ENCODE measurements at regions not wholly inside any gene's neighbourhood (a gene's known extent, or its start where the extent isn't known, plus 50 kb on each side); places are given as distances from the start of the nearest gene placed in this dataset.
"Not testable (repeated sequence)": the region's sequence is repeated elsewhere in the genome, so short reads cannot be mapped to it uniquely, and the experiment has no call there.

- no peak for DNase-seq
- no peak overlapping the region for H3K27ac Mint-ChIP-seq
- H3K27me3 Mint-ChIP-seq, result no peaks in the 10 kb centered on the region
- ChIA-PET CTCF (interaction anchor here (0.6 kb wide), 1 partner anchor 884 kb away, joined by 4 read pairs; no protein-coding TSS in a partner anchor), POLR2A (no interaction called here)
- peaks cover 9% of the 10 kb centered on the region for H3K9me3 Mint-ChIP-seq
- intact Hi-C loops (cut with micrococcal nuclease), result no loop called here
- H3K4me1 Mint-ChIP-seq (ENCODE audit: low read depth), result no peaks in the 10 kb centered on the region
- no peak overlapping the region for H3K4me3 Mint-ChIP-seq
- peaks cover 3% of the 10 kb centered on the region for H3K36me3 Mint-ChIP-seq
Measured at GRCh38 chr12:94916663-94917062, 86.8 kb downstream of the NDUFA12 start.

GRCh38 chr12:94909663-94910062, 93.8 kb downstream of the NDUFA12 start:
- H3K9me3 Mint-ChIP-seq, result peaks cover 16% of the 10 kb centered on the region
- no peak overlapping the region for H3K27ac Mint-ChIP-seq
- no peak overlapping the region for H3K4me3 Mint-ChIP-seq
- ChIA-PET POLR2A (no interaction called here), CTCF (no interaction called here)
- no peaks in the 10 kb centered on the region for H3K4me1 Mint-ChIP-seq (ENCODE audit: low read depth)
- no peaks in the 10 kb centered on the region for H3K27me3 Mint-ChIP-seq
- DNase-seq, result no peak
- H3K36me3 Mint-ChIP-seq, result peaks cover 4% of the 10 kb centered on the region
- intact Hi-C loops (cut with micrococcal nuclease), result no loop called here

GRCh38 chr12:94905749-94906148, 97.7 kb downstream of the NDUFA12 start:
- H3K27ac Mint-ChIP-seq; CTCF ChIA-PET; H3K36me3 Mint-ChIP-seq; H3K27me3 Mint-ChIP-seq; H3K4me1 Mint-ChIP-seq (ENCODE audit: low read depth); DNase-seq; H3K9me3 Mint-ChIP-seq; H3K4me3 Mint-ChIP-seq; POLR2A ChIA-PET; intact Hi-C loops (cut with micrococcal nuclease): not testable (repeated sequence)

- H3K4me3 Mint-ChIP-seq, result no peak overlapping the region
- H3K36me3 Mint-ChIP-seq, result no peaks in the 10 kb centered on the region
- no peak for DNase-seq
- H3K27ac Mint-ChIP-seq, result no peak overlapping the region
- peaks cover 2% of the 10 kb centered on the region for H3K9me3 Mint-ChIP-seq
- no peaks in the 10 kb centered on the region for H3K27me3 Mint-ChIP-seq
- no peaks in the 10 kb centered on the region for H3K4me1 Mint-ChIP-seq (ENCODE audit: low read depth)
- ChIA-PET POLR2A (no interaction called here), CTCF (no interaction called here)
- intact Hi-C loops (cut with micrococcal nuclease), result no loop called here
Measured at GRCh38 chr12:94900496-94900895, 103.0 kb downstream of the NDUFA12 start.

- ChIA-PET POLR2A (no interaction called here), CTCF (no interaction called here)
- Mint-ChIP-seq H3K27ac (no peak overlapping the region), H3K9me3 (no peaks in the 10 kb centered on the region), H3K4me1 (ENCODE audit: low read depth) (no peaks in the 10 kb centered on the region), H3K27me3 (no peaks in the 10 kb centered on the region), H3K36me3 (no peaks in the 10 kb centered on the region), H3K4me3 (no peak overlapping the region)
- DNase-seq, result no peak
- intact Hi-C loops (cut with micrococcal nuclease), result no loop called here
Measured at GRCh38 chr12:94898388-94898787, 105.1 kb downstream of the NDUFA12 start.

- no peak overlapping the region for H3K27ac Mint-ChIP-seq
- no peak for DNase-seq
- H3K9me3 Mint-ChIP-seq, result no peaks in the 10 kb centered on the region
- H3K27me3 Mint-ChIP-seq, result no peaks in the 10 kb centered on the region
- intact Hi-C loops (cut with micrococcal nuclease), result no loop called here
- H3K4me3 Mint-ChIP-seq, result no peak overlapping the region
- CTCF ChIA-PET, result no interaction called here
- no peaks in the 10 kb centered on the region for H3K4me1 Mint-ChIP-seq (ENCODE audit: low read depth)
- POLR2A ChIA-PET, result no interaction called here
- H3K36me3 Mint-ChIP-seq, result no peaks in the 10 kb centered on the region
Measured at GRCh38 chr12:94892544-94893267, 110.8 kb downstream of the NDUFA12 start.

- Mint-ChIP-seq H3K27me3 (no peaks in the 10 kb centered on the region), H3K4me1 (ENCODE audit: low read depth) (no peaks in the 10 kb centered on the region), H3K4me3 (no peak overlapping the region), H3K36me3 (no peaks in the 10 kb centered on the region), H3K27ac (no peak overlapping the region), H3K9me3 (no peaks in the 10 kb centered on the region)
- intact Hi-C loops (cut with micrococcal nuclease), result no loop called here
- no peak for DNase-seq
- CTCF ChIA-PET, result no interaction called here
- POLR2A ChIA-PET, result no interaction called here
Measured at GRCh38 chr12:94889445-94890210, 113.9 kb downstream of the NDUFA12 start.

- DNase-seq, result peak; percentile 25
- intact Hi-C loops (cut with micrococcal nuclease), result loop anchor here (5.0 to 10.0 kb wide), 3 partner anchors 103 to 275 kb away; no protein-coding TSS in a partner anchor
- CTCF ChIA-PET, result no interaction called here
- Mint-ChIP-seq H3K4me3 (no peak overlapping the region), H3K9me3 (no peaks in the 10 kb centered on the region), H3K27me3 (peaks cover 31% of the 10 kb centered on the region), H3K27ac (no peak overlapping the region), H3K4me1 (ENCODE audit: low read depth) (peaks cover 9% of the 10 kb centered on the region), H3K36me3 (no peaks in the 10 kb centered on the region)
- POLR2A ChIA-PET, result no interaction called here
Measured at GRCh38 chr12:94879542-94879941, 124.0 kb downstream of the NDUFA12 start.

GRCh38 chr12:94875525-94875924, 128.0 kb downstream of the NDUFA12 start:
- POLR2A ChIA-PET, result no interaction called here
- intact Hi-C loops (cut with micrococcal nuclease), result loop anchor here (5.0 to 10.0 kb wide), 3 partner anchors 107 to 271 kb away; no protein-coding TSS in a partner anchor
- Mint-ChIP-seq H3K27ac (no peak overlapping the region), H3K27me3 (peaks cover 55% of the 10 kb centered on the region), H3K36me3 (no peaks in the 10 kb centered on the region), H3K4me3 (no peak overlapping the region), H3K4me1 (ENCODE audit: low read depth) (peaks cover 17% of the 10 kb centered on the region), H3K9me3 (no peaks in the 10 kb centered on the region)
- CTCF ChIA-PET, result interaction anchor here (1.1 to 1.3 kb wide), 2 partner anchors 45 to 272 kb away, joined by 3 to 4 read pairs; no protein-coding TSS in a partner anchor
- DNase-seq, result peak; percentile 23

- ChIA-PET POLR2A (no interaction called here), CTCF (interaction anchor here (1.1 to 1.3 kb wide), 2 partner anchors 44 to 271 kb away, joined by 3 to 4 read pairs; no protein-coding TSS in a partner anchor)
- H3K36me3 Mint-ChIP-seq, result no peaks in the 10 kb centered on the region
- no peak overlapping the region for H3K27ac Mint-ChIP-seq
- H3K4me3 Mint-ChIP-seq, result no peak overlapping the region
- DNase-seq, result no peak
- H3K9me3 Mint-ChIP-seq, result no peaks in the 10 kb centered on the region
- peaks cover 56% of the 10 kb centered on the region for H3K27me3 Mint-ChIP-seq
- peaks cover 17% of the 10 kb centered on the region for H3K4me1 Mint-ChIP-seq (ENCODE audit: low read depth)
- intact Hi-C loops (cut with micrococcal nuclease), result loop anchor here (5.0 to 10.0 kb wide), 3 partner anchors 108 to 270 kb away; no protein-coding TSS in a partner anchor
Measured at GRCh38 chr12:94874518-94875302, 128.8 kb downstream of the NDUFA12 start.

- intact Hi-C loops (cut with micrococcal nuclease), result loop anchor here (10.0 kb wide), 1 partner anchor 269 kb away; no protein-coding TSS in a partner anchor
- no peak for DNase-seq
Measured at GRCh38 chr12:94873734-94874517, 129.6 kb downstream of the NDUFA12 start.

More at GRCh38 chr12:94873734-94874517, 129.6 kb downstream of the NDUFA12 start:
- Mint-ChIP-seq H3K9me3 (no peaks in the 10 kb centered on the region), H3K4me3 (peak overlapping the region; percentile 16), H3K36me3 (no peaks in the 10 kb centered on the region), H3K4me1 (ENCODE audit: low read depth) (peaks cover 17% of the 10 kb centered on the region), H3K27ac (no peak overlapping the region), H3K27me3 (peaks cover 54% of the 10 kb centered on the region)
- ChIA-PET POLR2A (no interaction called here), CTCF (no interaction called here)

All from activated CD4-positive, alpha-beta memory T cell treated with anti-CD3 and anti-CD28 coated beads for 36 hours (primary cell).